HG02943 (cell line): ENCODE measurements at regions not wholly inside any gene's neighbourhood (a gene's known extent, or its start where the extent isn't known, plus 50 kb on each side); places are given as distances from the start of the nearest gene placed in this dataset.

ENCODE experiments used
- ATAC-seq: cut with Tn5 transposase; IDR thresholded peaks from one replicate; pipeline ENCODE4 v1.9.1; 2021; ENCODE audit warnings: mild to moderate bottlenecking, low read depth, moderate library complexity; ENCODE audit not compliant: unreplicated experiment

DNA sequence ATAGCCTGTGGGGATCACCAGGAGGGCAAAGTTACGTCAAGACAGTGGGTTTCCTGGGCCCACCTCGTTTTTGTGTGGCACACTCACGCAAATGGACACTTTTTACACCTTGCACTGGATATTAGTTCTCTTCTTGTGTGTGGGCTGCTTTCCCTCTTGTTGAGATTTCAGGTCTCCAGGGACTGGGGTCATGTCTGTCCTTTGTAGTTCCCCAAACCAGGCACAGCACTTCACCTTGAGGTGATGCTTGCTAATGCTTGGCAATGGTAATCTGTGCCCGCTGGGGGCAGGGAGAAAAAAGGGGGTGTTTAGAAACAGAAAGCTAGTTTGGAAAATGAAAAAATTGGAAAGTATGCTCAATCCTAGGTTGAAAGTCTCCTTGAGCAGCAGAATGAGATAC is 195.3 kb downstream of the PTEN start:
- ATAC-seq = no peak

- no peak for ATAC-seq
These were observed 195.8 kb downstream of the PTEN start for GRCh38 chr10:88059190-88059589.

DNA sequence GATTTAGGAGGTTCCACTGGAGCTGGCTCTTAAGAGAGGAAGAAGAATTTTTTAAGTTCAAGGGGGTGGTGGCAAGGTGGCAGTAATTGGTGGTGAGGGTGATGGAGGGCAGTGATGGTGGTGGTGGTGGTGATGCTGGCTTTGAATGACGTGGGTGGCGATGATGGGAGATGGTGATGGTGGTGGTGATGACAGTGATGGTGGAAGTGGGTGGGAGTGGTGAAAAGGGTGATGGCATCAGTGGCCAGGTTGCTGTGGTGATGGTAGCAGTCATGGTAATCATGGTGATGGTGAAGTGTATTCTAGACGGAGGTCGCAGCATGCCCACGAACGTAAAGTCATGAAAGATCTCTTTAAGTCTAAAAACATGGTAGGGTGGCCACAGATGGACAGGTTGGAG is 197.3 kb downstream of the PTEN start:
- no peak for ATAC-seq

- ATAC-seq = no peak
These were observed 199.0 kb downstream of the PTEN start for GRCh38 chr10:88062385-88062784.

DNA sequence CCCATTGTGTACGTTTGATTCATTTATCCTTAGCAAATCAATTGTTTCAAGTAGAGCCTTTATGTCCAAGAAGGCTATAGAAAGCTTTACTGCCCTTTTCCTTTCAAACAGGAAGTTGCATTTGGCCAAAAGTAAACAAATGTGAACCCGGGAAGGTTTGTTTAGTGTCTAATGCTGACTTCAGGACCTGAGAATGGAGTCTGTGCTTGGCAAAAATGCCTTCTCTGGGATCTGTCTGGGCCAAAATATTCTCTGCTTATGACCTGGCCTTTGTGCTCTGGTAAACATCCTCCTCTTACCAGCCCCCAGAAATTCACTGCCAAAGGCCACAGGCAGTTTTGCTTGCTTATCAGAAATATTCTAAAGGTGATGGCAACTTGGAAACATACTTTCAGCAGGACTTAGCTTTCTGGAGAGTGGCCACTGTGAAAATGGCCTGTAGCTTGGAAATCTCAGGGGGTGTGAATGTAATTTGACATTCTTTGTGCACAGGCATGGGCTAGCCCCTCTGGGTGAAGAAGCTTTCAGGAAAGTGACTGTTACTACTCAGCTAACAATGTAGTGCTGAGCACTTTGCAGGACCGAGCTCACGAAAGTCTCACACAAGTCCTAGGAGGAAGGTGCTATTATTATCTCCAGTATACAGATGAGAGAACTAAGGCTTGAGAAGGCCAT is 199.5 kb downstream of the PTEN start:
- ATAC-seq = no peak

DNA sequence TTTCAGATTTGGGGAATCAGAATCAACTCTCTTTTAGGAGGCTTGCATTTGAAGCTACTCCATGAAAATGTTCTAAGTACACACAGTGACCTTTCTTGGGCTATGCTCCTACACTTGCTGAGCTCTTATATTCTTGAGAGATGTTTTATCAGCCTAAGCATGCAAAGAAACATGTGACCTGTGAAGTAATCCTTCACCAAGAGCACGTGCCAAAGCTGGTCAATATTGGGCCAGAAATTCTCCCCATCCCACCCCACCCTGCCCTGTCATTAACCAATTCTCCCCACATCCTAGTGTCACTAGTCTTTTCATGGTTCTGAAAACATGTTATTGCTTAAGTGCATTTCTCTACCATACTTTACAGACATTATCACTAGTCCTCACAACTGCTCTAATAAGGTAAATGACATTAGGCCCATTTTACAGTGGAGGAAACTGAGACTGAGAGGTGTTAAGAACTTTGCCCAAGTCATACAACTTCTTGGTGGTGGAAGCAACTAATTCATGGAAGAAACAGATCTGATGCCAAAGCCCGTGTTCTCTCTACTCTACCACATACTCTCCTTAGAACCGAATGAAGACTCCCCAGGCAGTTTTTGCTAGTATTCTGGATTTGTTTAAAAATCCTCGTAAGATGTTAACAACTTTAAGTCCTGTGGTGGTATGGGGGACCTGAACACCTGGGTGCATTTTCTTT is 200.6 kb downstream of the PTEN start:
- ATAC-seq = no peak

DNA sequence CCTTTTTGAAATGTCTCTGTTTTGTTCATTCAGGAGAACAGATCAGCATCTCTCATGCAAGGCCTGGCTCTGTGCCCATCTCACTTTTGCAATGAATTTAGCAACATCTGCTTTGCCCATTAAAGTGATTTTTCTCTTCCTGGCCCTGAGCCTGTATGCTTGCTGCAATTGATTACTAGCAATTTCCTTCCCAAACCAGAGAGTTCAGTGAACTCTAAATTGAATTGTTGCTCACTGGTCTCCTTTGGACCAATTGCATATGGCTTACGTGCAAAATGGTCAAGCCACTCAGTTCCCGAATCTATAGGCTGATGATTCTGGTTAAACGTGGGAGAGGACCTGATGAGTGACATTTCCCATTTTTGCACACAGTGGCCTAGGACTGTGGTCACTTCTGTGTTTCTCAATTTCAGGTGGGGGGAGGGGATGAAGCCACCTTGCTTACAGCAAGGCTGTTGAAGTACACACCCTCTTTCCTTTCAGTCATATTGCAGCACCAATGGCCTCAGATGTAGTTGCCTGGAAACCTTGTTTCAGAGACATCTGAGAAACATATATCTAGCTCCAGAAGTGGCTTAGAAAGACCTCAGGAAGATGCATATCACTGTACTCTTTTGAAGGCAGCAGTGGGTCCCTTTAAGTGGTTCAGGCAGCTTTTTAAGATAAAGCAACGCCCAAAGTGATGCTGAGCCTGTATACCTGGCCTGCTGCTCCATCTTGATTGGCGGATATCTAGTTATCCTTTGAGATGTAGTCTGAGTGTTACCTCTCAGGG is 201.4 kb downstream of the PTEN start:
- peak; percentile 45 for ATAC-seq

- no peak for ATAC-seq
These were observed 202.1 kb downstream of the PTEN start for GRCh38 chr10:88065383-88066049.

DNA sequence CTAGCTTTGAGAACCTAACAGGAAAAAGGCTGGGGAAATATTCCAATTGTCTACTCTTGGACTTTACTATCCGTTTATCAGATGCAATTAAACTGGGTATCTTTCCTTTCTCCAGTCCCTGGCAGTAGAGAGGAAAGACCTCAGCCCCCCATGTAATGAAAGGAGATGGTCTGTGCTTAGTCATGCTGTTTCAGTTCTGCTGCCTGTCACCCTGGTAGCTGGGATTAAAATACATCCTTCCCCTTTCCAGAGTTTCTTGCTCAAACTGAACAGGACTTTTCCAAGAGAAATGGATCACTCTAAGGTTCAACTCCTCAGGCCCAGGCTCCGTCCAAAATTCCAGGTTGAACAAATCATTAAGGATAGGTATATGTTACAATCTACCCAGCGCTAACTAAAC is 202.9 kb downstream of the PTEN start:
- no peak for ATAC-seq

- no peak for ATAC-seq
These were observed 203.5 kb downstream of the PTEN start for GRCh38 chr10:88066876-88067275.

DNA sequence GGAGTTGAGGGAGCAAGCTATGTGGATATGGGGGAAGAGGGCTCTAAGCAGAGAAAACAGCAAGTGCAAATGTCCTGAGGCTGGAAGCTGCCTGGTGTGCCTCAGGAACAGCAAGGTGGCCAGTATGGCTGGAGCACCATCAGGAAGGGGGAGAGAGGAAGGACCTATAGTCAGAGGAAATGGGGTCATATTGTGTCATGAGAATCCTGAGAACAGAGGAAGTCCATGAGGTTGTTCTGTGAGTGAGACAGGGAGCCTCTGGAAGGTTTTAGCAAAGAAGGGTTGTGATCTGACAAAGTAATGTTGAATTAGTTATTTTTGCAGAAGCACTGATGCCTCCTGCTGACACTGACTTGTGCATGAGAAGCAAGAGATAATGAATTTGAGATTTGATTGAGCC is 204.3 kb downstream of the PTEN start:
- ATAC-seq = no peak

GRCh38 chr10:88069338-88069737 is 205.9 kb downstream of the PTEN start:
- no peak for ATAC-seq

- peak; percentile 43 for ATAC-seq
These were observed 206.9 kb downstream of the PTEN start for GRCh38 chr10:88070080-88070880.

DNA sequence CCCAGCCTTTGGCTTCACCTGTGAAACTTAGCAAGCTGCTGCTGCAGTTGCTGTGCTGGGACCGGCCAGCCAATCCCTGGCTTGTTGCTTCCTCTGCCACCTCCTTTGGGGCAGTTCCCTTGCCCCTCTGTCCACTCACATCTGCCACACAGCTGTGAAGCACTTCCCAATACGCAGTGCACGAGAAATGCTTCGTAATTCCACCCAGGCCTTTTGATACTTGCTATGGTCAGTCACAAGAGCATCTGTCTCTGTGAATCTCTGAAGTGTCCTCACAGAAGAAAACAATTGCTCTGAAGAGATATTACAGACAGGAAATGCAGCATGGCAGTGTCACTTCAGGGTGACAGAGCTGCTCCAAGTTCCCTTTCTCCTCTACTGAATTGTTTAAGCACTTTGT is 208.5 kb downstream of the PTEN start:
- ATAC-seq = no peak

DNA sequence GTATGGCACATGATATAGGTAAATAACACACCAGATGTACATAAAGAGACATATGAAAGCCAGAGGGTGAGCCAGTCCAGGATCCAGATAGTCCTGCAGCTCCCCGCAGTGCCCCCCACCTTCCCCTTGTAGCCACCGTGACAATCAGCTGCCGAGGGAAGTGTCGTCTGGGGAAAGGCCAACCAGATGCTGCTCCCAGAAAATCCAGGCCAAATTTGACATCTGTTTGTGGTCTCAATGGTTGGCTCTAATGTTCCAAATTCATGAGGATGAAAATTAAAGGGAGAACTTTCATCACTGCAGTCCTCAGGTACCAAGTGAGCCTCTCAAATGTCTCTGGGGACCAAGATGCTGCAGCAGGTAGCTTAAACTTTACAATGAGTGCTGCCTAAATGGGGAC is 210.3 kb downstream of the PTEN start:
- no peak for ATAC-seq

DNA sequence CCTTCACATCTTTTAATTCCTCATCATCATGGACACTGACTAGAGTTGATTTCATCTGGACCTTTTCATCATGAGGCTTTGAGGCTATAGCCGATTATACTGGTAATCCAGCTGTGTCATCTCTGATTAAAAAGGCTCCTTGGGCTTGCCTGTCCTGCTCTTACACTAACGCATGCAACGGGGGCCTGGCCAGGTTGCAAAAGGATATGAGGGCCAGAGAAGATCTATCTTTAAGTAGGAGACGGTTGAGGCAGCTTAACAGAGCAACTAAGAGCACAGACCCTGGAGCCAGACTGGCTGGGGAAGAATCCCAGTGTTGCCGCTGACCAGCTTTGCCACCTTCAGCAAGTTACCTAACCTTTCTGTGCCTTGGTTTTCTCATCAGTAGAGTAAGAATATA is 211.5 kb downstream of the PTEN start:
- no peak for ATAC-seq

DNA sequence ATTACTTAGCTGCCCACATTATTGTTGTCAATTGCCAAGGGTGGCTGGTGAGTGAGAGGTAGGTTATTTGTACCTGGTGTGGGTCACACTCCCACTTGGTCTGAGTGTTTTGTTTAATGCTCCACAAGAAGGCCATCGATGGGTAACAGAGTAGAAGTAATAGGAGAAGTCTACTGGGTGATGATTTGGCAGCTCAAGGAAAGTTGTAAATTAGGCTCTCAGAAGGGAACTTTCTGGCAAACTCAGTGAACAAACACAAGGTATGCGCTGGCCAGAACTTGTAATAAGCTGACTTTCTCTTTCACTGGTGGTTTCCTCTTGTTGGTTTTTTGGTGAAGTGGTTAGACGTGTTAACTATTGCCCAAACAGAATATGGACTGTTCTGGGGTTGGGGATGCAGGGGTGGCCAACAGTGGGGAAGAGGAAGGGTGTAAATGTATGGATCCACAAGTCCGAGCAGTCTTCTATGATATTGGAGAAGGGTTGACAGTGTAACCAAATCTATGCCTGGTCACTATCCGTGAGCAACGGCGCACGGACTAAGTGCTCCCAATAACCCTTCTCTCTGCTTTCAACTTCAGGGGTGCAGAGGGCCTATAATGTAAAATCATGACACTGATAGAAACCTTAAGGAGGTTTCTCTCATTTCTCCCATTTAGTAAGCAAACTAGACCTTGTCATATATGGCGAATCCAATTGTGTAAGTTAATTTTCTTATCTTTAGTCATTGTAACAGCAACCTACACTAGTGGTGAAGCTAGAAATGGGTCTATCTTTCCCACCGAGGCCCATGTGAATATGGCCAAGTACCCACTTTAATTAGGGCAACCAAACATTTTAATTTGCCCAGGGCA is 212.8 kb downstream of the PTEN start:
- ATAC-seq = no peak

DNA sequence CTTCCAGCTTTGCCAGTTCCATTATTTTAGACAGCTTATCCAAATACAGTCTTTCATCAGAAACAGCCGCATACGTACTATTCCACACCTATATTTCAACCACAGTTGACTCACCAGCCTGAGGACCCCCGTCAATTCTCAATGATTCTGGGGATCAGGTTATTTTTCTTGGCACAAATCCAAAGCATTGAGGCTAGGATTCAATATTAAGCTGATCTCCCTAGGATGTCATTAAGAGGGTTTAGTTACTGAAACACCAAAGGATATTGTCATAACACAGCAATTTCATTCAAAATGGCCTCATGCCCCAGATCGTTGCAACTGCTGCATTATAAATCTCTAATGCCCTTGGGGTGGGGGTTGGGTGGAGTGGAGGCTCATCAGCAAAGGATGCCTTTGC is 214.6 kb downstream of the PTEN start:
- ATAC-seq = no peak

GRCh38 chr10:88080213-88080612 is 216.8 kb downstream of the PTEN start:
- ATAC-seq = peak; percentile 50
